ENCODE measurements at regions not wholly inside any gene's neighbourhood (a gene's known extent, or its start where the extent isn't known, plus 50 kb on each side); places are given as distances from the start of the nearest gene placed in this dataset.

DNA sequence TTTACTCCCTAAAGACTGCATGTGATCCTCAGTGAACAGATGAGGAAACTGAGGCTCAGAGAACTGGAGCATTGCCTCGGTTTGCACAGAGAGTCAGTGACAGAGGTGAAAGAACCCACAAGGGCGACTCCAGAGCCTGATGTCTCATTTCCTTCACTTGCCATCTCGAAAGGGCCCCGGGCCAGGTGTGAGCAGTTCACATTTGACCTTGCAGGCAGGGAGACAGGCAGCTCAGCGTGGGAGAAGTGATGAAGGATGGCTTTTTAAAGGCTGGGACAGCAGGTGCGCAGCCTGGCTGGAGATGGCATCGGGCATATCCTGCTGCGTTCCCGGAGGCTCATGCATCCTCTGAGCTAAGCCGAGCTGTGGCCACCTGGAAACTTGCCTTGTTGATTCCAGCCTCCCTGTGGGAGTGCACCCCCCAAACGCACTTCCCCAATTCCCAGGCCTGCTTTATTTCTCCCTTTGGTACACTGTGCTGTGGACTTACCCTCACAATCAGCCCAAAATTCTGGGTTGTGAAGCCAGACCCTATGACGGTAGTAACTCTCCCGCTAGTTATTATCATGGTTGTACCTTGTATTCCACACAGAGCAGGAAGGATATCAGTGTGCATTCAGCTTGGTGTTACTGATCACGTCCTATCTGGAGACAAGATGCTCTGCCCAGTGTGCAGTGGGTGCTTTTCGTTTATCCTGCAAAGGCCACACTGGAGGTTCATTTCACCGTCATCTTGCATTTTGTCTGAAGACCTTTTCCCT is 753.2 kb upstream of the EEF2KMT start:
- TF ChIP-seq, protein P1, sequence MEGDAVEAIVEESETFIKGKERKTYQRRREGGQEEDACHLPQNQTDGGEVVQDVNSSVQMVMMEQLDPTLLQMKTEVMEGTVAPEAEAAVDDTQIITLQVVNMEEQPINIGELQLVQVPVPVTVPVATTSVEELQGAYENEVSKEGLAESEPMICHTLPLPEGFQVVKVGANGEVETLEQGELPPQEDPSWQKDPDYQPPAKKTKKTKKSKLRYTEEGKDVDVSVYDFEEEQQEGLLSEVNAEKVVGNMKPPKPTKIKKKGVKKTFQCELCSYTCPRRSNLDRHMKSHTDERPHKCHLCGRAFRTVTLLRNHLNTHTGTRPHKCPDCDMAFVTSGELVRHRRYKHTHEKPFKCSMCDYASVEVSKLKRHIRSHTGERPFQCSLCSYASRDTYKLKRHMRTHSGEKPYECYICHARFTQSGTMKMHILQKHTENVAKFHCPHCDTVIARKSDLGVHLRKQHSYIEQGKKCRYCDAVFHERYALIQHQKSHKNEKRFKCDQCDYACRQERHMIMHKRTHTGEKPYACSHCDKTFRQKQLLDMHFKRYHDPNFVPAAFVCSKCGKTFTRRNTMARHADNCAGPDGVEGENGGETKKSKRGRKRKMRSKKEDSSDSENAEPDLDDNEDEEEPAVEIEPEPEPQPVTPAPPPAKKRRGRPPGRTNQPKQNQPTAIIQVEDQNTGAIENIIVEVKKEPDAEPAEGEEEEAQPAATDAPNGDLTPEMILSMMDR (IDR thresholded peaks at IDR 0.05), result no peak
- TF ChIP-seq POLR2A (IDR thresholded peaks at IDR 0.05), result no peak
